ENCODE measurements at regions not wholly inside any gene's neighbourhood (a gene's known extent, or its start where the extent isn't known, plus 50 kb on each side); places are given as distances from the start of the nearest gene placed in this dataset.

DNA sequence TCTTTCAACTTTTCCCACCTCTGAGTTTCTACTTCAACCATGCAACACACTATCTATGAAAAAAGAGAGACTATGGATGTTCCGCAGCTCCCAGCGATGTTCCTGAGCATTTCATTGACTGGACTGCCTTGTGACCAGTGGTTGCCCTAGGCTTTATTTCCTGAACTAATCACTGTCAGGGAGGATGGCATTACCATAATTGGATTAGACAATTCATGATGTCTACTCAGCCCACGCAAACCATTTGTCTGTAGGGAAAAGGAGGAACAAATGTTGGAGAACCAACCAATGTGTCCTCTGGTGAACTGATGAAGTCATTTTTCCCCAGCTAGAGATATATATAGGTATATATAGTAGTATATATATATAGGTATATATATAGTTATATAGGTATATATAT lies 229.3 kb upstream of the MCTP2 start:
- no peak overlapping the region for H2BK120ac ChIP-seq (ENCODE audit: low read depth, low read length)
- H3K4me2 ChIP-seq (ENCODE audit: low read depth, low read length) = no peak overlapping the region
- TF ChIP-seq MAFK (IDR thresholded peaks at IDR 0.05; ENCODE audit: low read depth, low read length) (no peak), SMC3 (IDR thresholded peaks at IDR 0.05; ENCODE audit: low read depth, low read length) (no peak), POLR2A (IDR thresholded peaks at IDR 0.05; ENCODE audit: low read depth, low read length) (no peak), CHD1 (IDR thresholded peaks at IDR 0.05; ENCODE audit: low read depth, low read length) (no peak), MAZ (IDR thresholded peaks at IDR 0.05; ENCODE audit: borderline replicate concordance, low read depth, low read length) (no peak), BHLHE40 (IDR thresholded peaks at IDR 0.05; ENCODE audit: low read depth, low read length) (no peak), MXI1 (IDR thresholded peaks at IDR 0.05; ENCODE audit: borderline replicate concordance, low read depth, low read length) (no peak), CEBPB (IDR thresholded peaks at IDR 0.05; ENCODE audit: low read depth, low read length) (no peak)
- H4K91ac ChIP-seq (ENCODE audit: insufficient read depth, low read depth, low read length) = no peak overlapping the region
- dilution Hi-C loops (cut with HindIII; ENCODE audit: low sequenced_read_pairs, unreplicated experiment) = no loop called here
- WGBS, 2 experiments (ENCODE audit: extremely low coverage in 2 of 2, insufficient read length in 1 of 2) = no CpG with 5 or more reads among the region's 3 CpGs
- H3K9me1 ChIP-seq (ENCODE audit: insufficient read depth, low read length) = no peaks in the 10 kb centered on the region
- H3K27me3 ChIP-seq (ENCODE audit: control insufficient read depth, insufficient read depth, low read length) = no peaks in the 10 kb centered on the region
- no peak overlapping the region for H3K27ac ChIP-seq (ENCODE audit: insufficient read depth, low read length)
- H2BK15ac ChIP-seq (ENCODE audit: low read depth, low read length) = no peak overlapping the region
- no peak overlapping the region for H3K23ac ChIP-seq (ENCODE audit: low read depth, low read length)
- H4K5ac ChIP-seq (ENCODE audit: low read depth, low read length) = no peak overlapping the region
- no peak overlapping the region for H4K8ac ChIP-seq (ENCODE audit: low read depth in 2 of 2, low read length in 2 of 2)
- H3K4me1 ChIP-seq (ENCODE audit: control insufficient read depth, insufficient read depth, low read length) = no peaks in the 10 kb centered on the region
- POLR2A ChIA-PET (ENCODE audit: unreplicated experiment) = no interaction called here
- no peak overlapping the region for H3K4ac ChIP-seq (ENCODE audit: low read depth, low read length)
- intact Hi-C loops (cut with micrococcal nuclease) = no loop called here
- H2BK20ac ChIP-seq (ENCODE audit: low read depth, low read length) = no peak overlapping the region
- CTCF ChIA-PET = no interaction called here
- no peak for DNase-seq
- no peak overlapping the region for H3K18ac ChIP-seq (ENCODE audit: low read depth, low read length)
- no peak overlapping the region for H3K9ac ChIP-seq (ENCODE audit: low read depth, low read length)
- H2AK5ac ChIP-seq (ENCODE audit: low read depth, low read length) = no peak overlapping the region
- H2AK9ac ChIP-seq (replicated peaks; ENCODE audit: low read depth, low read length, poor library complexity) = no peak overlapping the region
- H4K20me1 ChIP-seq (ENCODE audit: insufficient read depth, low read length) = no peaks in the 10 kb centered on the region
- H3K4me3 ChIP-seq (ENCODE audit: insufficient read depth, low read depth, low read length) = no peak overlapping the region
- no peak overlapping the region for H2AFZ ChIP-seq (replicated peaks; ENCODE audit: low read length, poor library complexity)
- ATAC-seq (ENCODE audit: low read depth) = no peak
- H3K56ac ChIP-seq (ENCODE audit: extremely low read depth, insufficient read depth, low read length) = no peak overlapping the region
- no peak overlapping the region for H3K14ac ChIP-seq (replicated peaks; ENCODE audit: low read depth, low read length)
- in situ Hi-C loops (cut with MboI; ENCODE audit: low sequenced_read_pairs) = no loop called here
- H3K79me1 ChIP-seq (ENCODE audit: low read depth in 1 of 2, low read length in 2 of 2) = no peaks in the 10 kb centered on the region
- no peaks in the 10 kb centered on the region for H3K36me3 ChIP-seq (ENCODE audit: control insufficient read depth, insufficient read depth, low read length)
- no TSS peak for BruUV-seq (replicated peaks)
- no peak overlapping the region for H2BK5ac ChIP-seq (ENCODE audit: low read depth, low read length, poor library complexity, severe bottlenecking)
- peaks cover 2% of the 10 kb centered on the region; the same call in 1 of the 2 replicates for H3K9me3 ChIP-seq (ENCODE audit: control insufficient read depth, insufficient read depth, low read length)
